SH-SY5Y (cell line): ENCODE measurements at regions not wholly inside any gene's neighbourhood (a gene's known extent, or its start where the extent isn't known, plus 50 kb on each side); places are given as distances from the start of the nearest gene placed in this dataset.

ENCODE experiments used
- GATA2 ChIP-seq: IDR thresholded peaks from 2 replicates; pipeline ENCODE4 v1.6.1; 2011; ENCODE audit warnings: mild to moderate bottlenecking, low read depth, low read length
- GATA3 ChIP-seq: IDR thresholded peaks from 2 replicates; pipeline ENCODE4 v1.6.1; 2011; ENCODE audit warnings: low read depth, mild to moderate bottlenecking, low read length, moderate library complexity

DNA sequence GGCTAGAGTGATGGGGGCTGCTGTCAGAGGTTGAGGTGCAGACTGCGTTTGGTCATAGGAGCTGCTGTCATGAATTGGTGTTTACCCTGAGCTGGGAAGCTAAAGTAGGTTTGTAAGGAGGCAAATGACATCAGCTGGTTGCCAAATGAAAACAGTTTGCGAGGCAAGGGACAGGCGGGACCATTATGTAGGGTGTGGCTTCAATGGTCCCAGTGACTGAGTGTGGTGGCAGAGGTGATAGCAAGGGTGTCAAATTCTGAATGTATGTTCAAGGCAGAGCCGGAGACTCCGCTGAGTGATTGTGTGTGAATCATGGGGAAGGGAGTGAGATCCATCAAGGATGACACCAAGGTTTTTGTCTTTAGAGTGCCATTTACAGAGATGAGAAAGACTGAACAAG, 359.5 kb downstream of the VRK1 start:
- TF ChIP-seq GATA2 = no peak
- no peak for TF ChIP-seq GATA3

DNA sequence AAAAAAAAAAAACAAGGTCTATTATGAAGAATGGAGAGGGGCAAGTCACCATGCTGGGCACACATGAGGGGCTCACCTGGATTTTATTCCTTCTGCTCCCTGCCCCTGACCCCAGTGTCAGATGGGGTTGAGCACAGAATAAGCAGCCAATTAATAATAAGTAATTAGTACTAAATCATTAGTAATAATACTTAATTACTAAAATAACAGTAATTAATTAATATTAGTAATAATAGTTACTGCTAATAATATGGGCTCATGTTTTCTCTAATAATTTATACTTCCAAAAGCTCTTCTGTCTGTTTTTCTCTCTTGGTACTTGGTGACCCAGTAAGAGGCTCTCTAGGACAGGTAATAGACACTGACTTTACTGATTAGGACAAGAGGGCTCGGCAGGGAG, 360.9 kb downstream of the VRK1 start:
- no peak for TF ChIP-seq GATA2
- TF ChIP-seq GATA3 = no peak

GRCh38 chr14:97159124-97159523, 361.9 kb downstream of the VRK1 start:
- TF ChIP-seq GATA3 = no peak
- TF ChIP-seq GATA2 = no peak

DNA sequence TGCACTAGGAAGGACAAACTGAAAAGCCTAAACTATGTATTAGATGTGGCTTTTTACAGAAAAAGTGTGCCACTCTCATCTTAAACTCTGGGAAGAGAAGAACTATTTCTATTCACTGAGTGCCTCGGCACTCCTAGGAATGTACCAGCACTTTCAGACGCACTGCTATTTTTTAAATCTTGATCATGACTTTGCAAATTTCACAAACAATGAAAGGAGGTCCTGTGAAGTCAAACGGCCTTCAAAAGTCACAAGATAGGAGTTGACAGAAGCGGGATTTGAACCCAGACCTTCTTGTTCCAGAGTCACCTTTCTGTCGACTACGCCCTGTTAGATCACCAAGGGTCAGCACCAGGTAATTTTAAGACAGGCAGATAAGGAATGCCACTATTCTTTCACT, 365.4 kb downstream of the VRK1 start:
- TF ChIP-seq GATA3 = no peak

DNA sequence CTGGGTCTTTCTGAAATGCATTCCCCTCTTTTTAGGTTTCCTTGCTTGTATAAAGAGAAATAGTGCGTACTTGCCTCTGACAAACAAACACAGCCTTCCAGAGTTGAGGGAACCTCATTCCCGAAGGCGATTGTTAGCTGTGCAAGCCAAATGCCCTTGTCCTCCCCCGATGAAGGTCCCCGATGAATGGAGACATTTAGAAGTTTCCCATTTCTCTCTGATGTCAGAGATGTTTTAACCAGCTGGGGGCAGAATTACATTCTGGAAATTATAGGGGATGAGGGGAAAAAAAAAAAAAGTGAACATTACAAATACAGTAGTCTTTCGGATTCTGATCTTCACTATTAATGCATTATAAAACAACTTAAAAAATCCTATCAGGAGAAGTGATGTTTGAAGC, 366.8 kb downstream of the VRK1 start:
- TF ChIP-seq GATA3 (no peak), GATA2 (no peak)

GRCh38 chr14:97166497-97166896, 369.3 kb downstream of the VRK1 start:
- no peak for TF ChIP-seq GATA2
- no peak for TF ChIP-seq GATA3

GRCh38 chr14:97172644-97173043, 375.5 kb downstream of the VRK1 start:
- TF ChIP-seq GATA2 = no peak
- no peak for TF ChIP-seq GATA3

- TF ChIP-seq GATA3 (no peak), GATA2 (no peak)
These were observed 379.8 kb downstream of the VRK1 start for GRCh38 chr14:97177016-97177415.

GRCh38 chr14:97177635-97178034, 380.5 kb downstream of the VRK1 start:
- TF ChIP-seq GATA2 = no peak
- no peak for TF ChIP-seq GATA3

GRCh38 chr14:97178781-97179180, 381.6 kb downstream of the VRK1 start:
- TF ChIP-seq GATA2 (no peak), GATA3 (no peak)

DNA sequence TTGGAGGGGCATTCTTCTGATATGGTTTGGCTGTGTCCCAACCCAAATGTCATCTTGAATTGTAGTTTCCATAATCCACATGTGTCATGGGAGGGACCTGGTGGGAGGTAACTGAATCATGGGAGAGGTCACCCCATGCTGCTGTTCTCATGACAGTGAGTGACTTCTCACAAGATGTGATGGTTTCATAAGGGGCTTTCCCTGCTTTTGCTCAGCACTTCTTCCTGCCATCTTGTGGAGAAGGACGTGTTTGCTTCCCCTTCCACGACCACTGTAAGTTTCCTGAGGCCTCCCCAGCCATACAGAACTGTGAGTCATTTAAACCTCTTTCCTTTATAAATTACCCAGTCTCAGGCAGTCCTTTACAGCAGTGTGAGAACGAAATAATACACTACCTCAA, 382.4 kb downstream of the VRK1 start:
- TF ChIP-seq GATA3 = no peak

DNA sequence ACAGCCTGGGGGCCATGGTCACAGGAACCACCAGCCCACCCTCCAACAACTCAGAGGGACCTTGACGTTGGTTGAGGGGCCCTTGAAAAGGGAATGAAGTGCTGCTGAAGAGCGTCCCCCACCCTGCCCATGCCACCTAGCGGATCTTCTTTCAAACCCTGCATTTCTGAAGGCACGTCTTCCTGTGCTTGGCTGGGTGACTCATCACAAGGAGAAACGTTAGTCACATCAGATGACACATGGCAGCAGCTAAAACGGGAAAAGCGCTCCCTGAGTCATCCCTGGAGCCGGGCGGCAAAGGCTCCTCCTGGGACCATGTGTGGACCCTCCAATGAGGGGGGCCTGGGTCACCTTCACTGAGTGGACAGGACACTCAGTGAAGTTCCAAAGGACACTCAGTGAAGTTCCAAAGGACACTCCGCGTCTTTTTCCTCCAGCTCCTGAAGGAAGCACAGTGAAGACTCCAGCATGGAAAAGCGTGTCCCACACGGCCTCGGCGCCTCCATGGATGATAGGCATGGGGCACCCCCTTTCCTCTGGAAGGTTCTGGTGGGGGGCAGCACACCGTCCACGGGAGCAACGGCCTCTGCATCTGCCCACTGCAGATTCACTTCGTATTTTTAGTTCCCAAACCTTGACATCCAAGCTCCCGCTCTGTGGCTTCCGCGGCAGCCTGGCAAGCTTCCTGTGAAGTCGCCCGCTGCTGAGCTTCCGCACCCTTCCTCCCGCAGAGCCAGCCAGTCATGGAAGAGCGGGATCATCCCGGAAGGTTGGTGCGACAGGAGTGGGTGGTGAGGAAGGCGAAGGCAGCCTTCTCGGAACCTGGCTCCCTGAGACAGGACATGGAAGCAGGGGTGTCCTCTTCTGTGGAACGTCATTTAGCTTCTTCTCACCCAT, 383.4 kb downstream of the VRK1 start:
- TF ChIP-seq GATA2 (no peak), GATA3 (no peak)

DNA sequence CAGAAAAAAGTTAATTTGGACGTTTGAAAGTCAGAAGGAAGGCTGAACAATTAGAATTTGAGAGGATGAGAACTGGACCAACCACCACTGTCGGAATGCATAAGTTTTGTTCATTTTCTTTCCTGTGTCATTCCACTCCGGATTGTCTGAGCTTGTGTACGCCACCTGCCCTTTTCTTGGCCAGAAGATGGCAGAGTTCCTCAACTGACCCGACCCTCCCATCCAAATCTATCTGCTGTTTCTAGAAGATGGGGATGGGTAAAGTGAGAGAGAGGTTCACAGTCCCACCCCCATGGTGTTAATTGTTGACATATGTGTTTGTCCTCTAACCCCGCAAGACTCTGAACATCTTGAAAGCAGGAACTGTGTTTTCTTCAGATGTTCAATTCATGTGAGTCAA, 388.0 kb downstream of the VRK1 start:
- no peak for TF ChIP-seq GATA2
- no peak for TF ChIP-seq GATA3

GRCh38 chr14:97187916-97188315, 390.7 kb downstream of the VRK1 start:
- TF ChIP-seq GATA2 = no peak
- no peak for TF ChIP-seq GATA3

DNA sequence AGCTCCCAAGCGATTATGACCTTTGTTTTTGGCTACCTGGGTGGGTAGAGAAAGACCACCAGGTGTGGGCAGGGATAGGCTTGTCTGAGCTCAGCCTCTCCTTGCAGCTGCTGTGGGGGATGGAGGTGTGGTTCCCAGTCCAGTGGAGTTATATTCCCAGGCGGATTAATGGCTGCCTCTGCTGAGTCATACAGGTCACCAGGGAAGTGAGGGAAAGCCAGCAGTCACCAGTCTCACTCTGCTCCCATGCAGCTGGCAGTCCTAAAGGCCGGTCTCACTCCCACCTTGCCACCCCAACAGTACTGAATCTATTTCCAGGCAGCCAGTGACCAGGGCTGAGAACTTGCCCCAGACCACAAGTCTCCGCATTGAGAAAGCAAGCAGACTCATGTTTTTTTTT, 399.2 kb downstream of the VRK1 start:
- TF ChIP-seq GATA3 = no peak
- TF ChIP-seq GATA2 = no peak

GRCh38 chr14:97198813-97199212, 401.6 kb downstream of the VRK1 start:
- no peak for TF ChIP-seq GATA3
